ENCODE measurements at regions not wholly inside any gene's neighbourhood (a gene's known extent, or its start where the extent isn't known, plus 50 kb on each side); places are given as distances from the start of the nearest gene placed in this dataset.
"Not testable (repeated sequence)": the region's sequence is repeated elsewhere in the genome, so short reads cannot be mapped to it uniquely, and the experiment has no call there.

GRCh38 chr13:83201506-83201905, 680.8 kb downstream of the SLITRK1 start:
- no peak for DNase-seq

- no peak for DNase-seq
Observed at GRCh38 chr13:83197316-83197715, 685.0 kb downstream of the SLITRK1 start.

GRCh38 chr13:83190020-83190419, 692.3 kb downstream of the SLITRK1 start:
- no peak for DNase-seq

- no peak for DNase-seq
Observed at GRCh38 chr13:83184819-83185218, 697.5 kb downstream of the SLITRK1 start.

- DNase-seq, result no peak
Observed at GRCh38 chr13:83184150-83184475, 698.2 kb downstream of the SLITRK1 start.

- no peak for DNase-seq
Observed at GRCh38 chr13:83183439-83184149, 698.7 kb downstream of the SLITRK1 start.

- no peak for DNase-seq
Observed at GRCh38 chr13:83182845-83183244, 699.4 kb downstream of the SLITRK1 start.

GRCh38 chr13:83178008-83178407, 704.3 kb downstream of the SLITRK1 start:
- no peak for DNase-seq

- DNase-seq, result no peak
Observed at GRCh38 chr13:83168590-83168989, 713.7 kb downstream of the SLITRK1 start.

- DNase-seq, result no peak
Observed at GRCh38 chr13:83167203-83167602, 715.1 kb downstream of the SLITRK1 start.

GRCh38 chr13:83166550-83166949, 715.7 kb downstream of the SLITRK1 start:
- no peak for DNase-seq

GRCh38 chr13:83162493-83162892, 719.8 kb downstream of the SLITRK1 start:
- DNase-seq, result peak; percentile 5

GRCh38 chr13:83153848-83154247, 728.4 kb downstream of the SLITRK1 start:
- peak; percentile 70 for DNase-seq

GRCh38 chr13:83151308-83151660, 731.0 kb downstream of the SLITRK1 start:
- no peak for DNase-seq

- no peak for DNase-seq
Observed at GRCh38 chr13:83150616-83151307, 731.5 kb downstream of the SLITRK1 start.

- no peak for DNase-seq
Observed at GRCh38 chr13:83136660-83137059, 745.6 kb downstream of the SLITRK1 start.

GRCh38 chr13:83125791-83126190, 756.5 kb downstream of the SLITRK1 start:
- peak; percentile 26 for DNase-seq

GRCh38 chr13:83121896-83122295, 760.4 kb downstream of the SLITRK1 start:
- peak; percentile 62 for DNase-seq

- DNase-seq, result no peak
Observed at GRCh38 chr13:83117046-83117445, 765.2 kb downstream of the SLITRK1 start.

- not testable (repeated sequence) for DNase-seq
Observed at GRCh38 chr13:83101574-83102247, 780.6 kb downstream of the SLITRK1 start.

GRCh38 chr13:83100237-83100636, 782.0 kb downstream of the SLITRK1 start:
- no peak for DNase-seq

- DNase-seq, result no peak
Observed at GRCh38 chr13:83088858-83089257, 793.4 kb downstream of the SLITRK1 start.

GRCh38 chr13:83086948-83087347, 795.3 kb downstream of the SLITRK1 start:
- DNase-seq, result no peak

- no peak for DNase-seq
Observed at GRCh38 chr13:83086088-83086487, 796.2 kb downstream of the SLITRK1 start.
